IgD-negative memory B cell (primary cell): ENCODE measurements at regions not wholly inside any gene's neighbourhood (a gene's known extent, or its start where the extent isn't known, plus 50 kb on each side); places are given as distances from the start of the nearest gene placed in this dataset.
"Not testable (repeated sequence)": the region's sequence is repeated elsewhere in the genome, so short reads cannot be mapped to it uniquely, and the experiment has no call there.

ENCODE experiments used
- H3K27ac Mint-ChIP-seq, 3 donors: one replicate each; pipeline ENCODE4 v1.8.0; 2020 to 2022; ENCODE audit warnings: mild to moderate bottlenecking in 3 of 3, mixed read lengths in 3 of 3, moderate library complexity in 1 of 3
- H3K27me3 Mint-ChIP-seq: one replicate; pipeline ENCODE4 v1.8.0; 2021; ENCODE audit warnings: mixed read lengths
- H3K36me3 Mint-ChIP-seq: one replicate; pipeline ENCODE4 v1.8.0; 2020; ENCODE audit warnings: mild to moderate bottlenecking, mixed read lengths
- H3K4me1 Mint-ChIP-seq, 3 donors: one replicate each; pipeline ENCODE4 v1.8.0; 2020 to 2022; ENCODE audit warnings: mixed read lengths in 3 of 3, mild to moderate bottlenecking in 1 of 3
- H3K4me3 Mint-ChIP-seq, 4 donors: one replicate each; pipeline ENCODE4 v1.8.0; 2020 to 2022; ENCODE audit warnings: mild to moderate bottlenecking in 4 of 4, mixed read lengths in 4 of 4, moderate library complexity in 3 of 4
- H3K9me3 Mint-ChIP-seq, 3 donors: one replicate each; pipeline ENCODE4 v1.8.0; 2020 to 2021; ENCODE audit warnings: mixed read lengths in 3 of 3, mild to moderate bottlenecking in 1 of 3

DNA sequence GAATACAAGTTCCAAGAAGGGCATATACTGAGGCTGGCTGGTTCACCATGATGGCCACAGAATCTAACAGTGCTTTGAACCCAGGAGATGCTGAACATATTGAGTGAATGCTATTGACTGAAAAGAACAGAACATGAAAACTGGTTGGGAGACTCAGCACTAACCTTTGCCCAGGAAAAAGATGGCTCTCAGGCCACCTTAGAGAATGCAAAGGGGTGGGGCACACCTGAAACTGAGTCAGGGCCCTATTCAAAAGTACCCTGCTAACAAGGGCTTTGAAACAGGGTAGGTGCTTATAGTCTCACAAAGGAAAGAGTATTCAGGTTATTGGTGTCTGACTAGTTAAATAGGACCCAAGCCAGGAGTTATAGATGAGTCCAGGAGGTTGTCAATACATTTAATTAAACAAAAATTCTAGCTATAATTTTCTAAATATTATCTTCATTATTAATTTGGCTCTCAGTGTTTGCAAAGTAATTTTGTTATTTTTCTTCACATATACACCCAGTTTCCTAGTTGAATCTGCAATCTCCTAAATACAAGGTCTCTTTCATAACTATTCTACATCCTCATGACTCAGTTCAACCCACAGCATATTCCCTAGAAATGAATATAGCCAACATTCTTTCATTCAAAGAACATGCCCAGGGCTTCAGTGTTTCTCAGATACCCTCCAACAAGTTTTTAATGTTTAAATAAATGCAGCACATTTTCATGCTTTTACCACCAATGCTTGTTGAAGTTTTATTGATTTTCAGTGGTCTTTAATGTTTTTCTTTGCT lies 144.2 kb upstream of the RAPGEF2 start:
- H3K9me3 Mint-ChIP-seq, result peaks cover 3 to 7% (median 5%) of the 10 kb centered on the region in 3 donors
- H3K36me3 Mint-ChIP-seq, result no peaks in the 10 kb centered on the region
- no peak overlapping the region for H3K27ac Mint-ChIP-seq
- H3K4me1 Mint-ChIP-seq, result peaks cover 0 to 3% (median 0%) of the 10 kb centered on the region in 3 donors
- no peak overlapping the region for H3K4me3 Mint-ChIP-seq
- H3K27me3 Mint-ChIP-seq, result peaks cover 5% of the 10 kb centered on the region

DNA sequence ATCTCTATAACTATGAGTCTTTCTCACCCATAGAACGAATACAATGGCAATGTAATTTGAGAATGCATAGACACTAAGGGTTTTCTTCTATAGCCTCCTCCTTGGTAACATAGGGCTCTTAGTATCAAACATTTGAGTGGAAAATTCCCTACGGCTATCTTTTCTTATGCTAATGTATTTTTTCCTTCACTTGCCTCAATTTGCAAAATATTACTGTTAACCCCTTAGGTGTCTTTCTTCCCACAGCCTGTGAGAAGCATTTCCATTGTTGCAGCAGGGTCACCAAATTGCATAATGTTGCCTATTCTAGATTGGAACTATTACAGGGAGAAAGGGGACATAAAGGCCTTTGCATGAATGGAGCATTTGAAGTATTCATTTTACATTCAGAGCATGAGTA lies 140.5 kb upstream of the RAPGEF2 start:
- Mint-ChIP-seq H3K27me3 (peaks cover 7% of the 10 kb centered on the region), H3K36me3 (peaks cover 2% of the 10 kb centered on the region), H3K4me3 (no peak overlapping the region), H3K4me1 (no peaks in the 10 kb centered on the region), H3K9me3 (peaks cover 0 to 6% (median 0%) of the 10 kb centered on the region in 3 donors), H3K27ac (no peak overlapping the region)

DNA sequence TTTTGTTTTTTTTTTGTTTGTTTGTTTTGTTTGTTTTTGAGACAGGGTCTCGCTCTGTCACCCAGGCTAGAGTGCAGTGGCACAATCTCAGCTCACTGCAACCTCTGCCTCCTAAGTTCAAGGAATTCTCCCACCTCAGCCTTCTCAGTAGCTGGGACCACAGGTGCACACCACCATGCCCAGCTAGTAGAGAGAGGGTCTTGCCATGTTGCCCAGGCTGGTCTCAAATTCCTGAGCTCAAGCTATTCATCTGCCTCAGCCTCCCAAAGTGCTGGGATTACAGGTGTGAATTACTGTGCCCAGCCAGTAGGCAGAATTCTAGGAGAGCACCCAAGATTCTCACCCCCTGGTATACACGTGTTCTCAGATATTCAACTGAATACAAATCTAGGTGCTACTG lies 139.6 kb upstream of the RAPGEF2 start:
- H3K36me3 Mint-ChIP-seq, H3K27ac Mint-ChIP-seq, H3K4me3 Mint-ChIP-seq, H3K27me3 Mint-ChIP-seq, H3K9me3 Mint-ChIP-seq, H3K4me1 Mint-ChIP-seq: not testable (repeated sequence)

GRCh38 chr4:158964114-158964727 lies 138.7 kb upstream of the RAPGEF2 start:
- Mint-ChIP-seq H3K36me3 (peaks cover 2% of the 10 kb centered on the region), H3K4me3 (no peak overlapping the region), H3K27ac (no peak overlapping the region), H3K27me3 (peaks cover 7% of the 10 kb centered on the region), H3K9me3 (peaks cover 0 to 6% (median 0%) of the 10 kb centered on the region in 3 donors), H3K4me1 (no peaks in the 10 kb centered on the region)

GRCh38 chr4:158964728-158965124 lies 138.2 kb upstream of the RAPGEF2 start:
- Mint-ChIP-seq H3K9me3 (peaks cover 0 to 6% (median 1%) of the 10 kb centered on the region in 3 donors), H3K27me3 (peaks cover 7% of the 10 kb centered on the region), H3K4me1 (no peaks in the 10 kb centered on the region), H3K4me3 (no peak overlapping the region), H3K27ac (no peak overlapping the region), H3K36me3 (peaks cover 2% of the 10 kb centered on the region)

DNA sequence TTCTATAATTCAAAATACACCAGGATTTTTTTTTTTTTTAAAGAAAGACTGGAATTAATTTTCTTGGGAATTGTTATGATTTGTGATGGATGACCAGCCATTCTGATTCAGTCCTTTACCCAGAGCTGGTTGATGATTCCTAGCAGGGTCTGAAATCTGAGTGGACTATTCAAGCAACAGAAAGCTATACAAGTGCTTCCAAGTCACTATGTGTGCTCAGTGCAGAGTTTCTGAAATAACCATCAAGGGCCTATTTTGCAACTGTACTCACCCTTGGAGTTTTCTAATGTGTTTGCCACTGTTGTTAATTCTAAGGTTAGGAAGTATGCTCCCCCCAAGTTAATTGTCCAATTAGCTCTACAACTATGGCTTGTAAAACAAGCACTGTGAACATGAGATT lies 137.7 kb upstream of the RAPGEF2 start:
- peaks cover 2% of the 10 kb centered on the region for H3K36me3 Mint-ChIP-seq
- H3K27me3 Mint-ChIP-seq, result peaks cover 7% of the 10 kb centered on the region
- peaks cover 0 to 6% (median 1%) of the 10 kb centered on the region in 3 donors for H3K9me3 Mint-ChIP-seq
- no peak overlapping the region for H3K4me3 Mint-ChIP-seq
- H3K4me1 Mint-ChIP-seq, result no peaks in the 10 kb centered on the region
- H3K27ac Mint-ChIP-seq, result no peak overlapping the region

DNA sequence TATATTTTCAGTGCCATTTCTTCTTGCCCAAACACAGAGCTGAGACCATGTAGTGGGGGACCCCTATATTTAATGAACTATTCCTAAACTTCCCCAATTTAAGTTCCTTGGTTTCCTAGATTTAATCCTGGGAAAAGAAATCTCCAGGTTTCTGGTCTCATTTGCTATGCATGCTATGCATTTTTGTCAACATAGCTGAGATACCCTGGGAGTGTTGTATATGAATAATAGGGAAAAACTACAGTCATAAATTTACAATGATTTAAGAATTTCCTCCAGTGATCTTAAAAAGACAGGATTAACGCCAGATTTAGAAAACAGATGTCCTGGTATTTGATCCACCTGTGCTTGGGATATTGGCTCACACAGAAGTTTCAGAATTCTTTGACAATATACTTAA lies 136.8 kb upstream of the RAPGEF2 start:
- Mint-ChIP-seq H3K4me3 (no peak overlapping the region), H3K4me1 (no peaks in the 10 kb centered on the region), H3K9me3 (peaks cover 0 to 6% (median 1%) of the 10 kb centered on the region in 3 donors), H3K27ac (no peak overlapping the region), H3K27me3 (peaks cover 7% of the 10 kb centered on the region), H3K36me3 (peaks cover 2% of the 10 kb centered on the region)

DNA sequence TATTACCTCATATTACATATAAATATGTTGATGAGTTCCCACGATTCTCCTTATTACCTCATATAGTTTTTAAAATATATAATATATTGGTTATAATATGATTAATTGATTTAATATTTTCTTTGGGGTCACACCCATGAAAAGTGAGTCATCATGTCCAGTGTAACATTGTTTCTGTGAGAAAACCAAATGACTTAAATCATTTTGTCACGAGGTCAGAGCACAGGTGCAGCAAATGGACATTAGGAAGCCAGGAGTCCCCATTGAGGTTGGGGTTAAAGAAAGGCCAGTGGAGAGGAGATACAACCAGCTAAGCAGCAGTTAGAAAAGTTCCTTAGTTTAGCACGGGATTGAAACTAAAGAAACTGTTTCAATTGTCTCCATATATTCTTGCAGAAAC lies 133.9 kb upstream of the RAPGEF2 start:
- H3K27me3 Mint-ChIP-seq, result peaks cover 2% of the 10 kb centered on the region
- no peak overlapping the region for H3K27ac Mint-ChIP-seq
- H3K36me3 Mint-ChIP-seq, result peaks cover 2% of the 10 kb centered on the region
- no peaks in the 10 kb centered on the region for H3K4me1 Mint-ChIP-seq
- H3K9me3 Mint-ChIP-seq, result peaks cover 0 to 6% (median 1%) of the 10 kb centered on the region in 3 donors
- no peak overlapping the region for H3K4me3 Mint-ChIP-seq

- Mint-ChIP-seq H3K27me3 (no peaks in the 10 kb centered on the region), H3K36me3 (peaks cover 1% of the 10 kb centered on the region), H3K4me1 (no peaks in the 10 kb centered on the region), H3K9me3 (peaks cover 0 to 1% (median 0%) of the 10 kb centered on the region in 3 donors), H3K4me3 (no peak overlapping the region), H3K27ac (no peak overlapping the region)
Measured at GRCh38 chr4:158970812-158971211, 132.1 kb upstream of the RAPGEF2 start.

GRCh38 chr4:158974438-158974837 lies 128.4 kb upstream of the RAPGEF2 start:
- not testable (repeated sequence) for H3K27ac Mint-ChIP-seq, H3K4me3 Mint-ChIP-seq, H3K4me1 Mint-ChIP-seq, H3K36me3 Mint-ChIP-seq, H3K9me3 Mint-ChIP-seq, H3K27me3 Mint-ChIP-seq

DNA sequence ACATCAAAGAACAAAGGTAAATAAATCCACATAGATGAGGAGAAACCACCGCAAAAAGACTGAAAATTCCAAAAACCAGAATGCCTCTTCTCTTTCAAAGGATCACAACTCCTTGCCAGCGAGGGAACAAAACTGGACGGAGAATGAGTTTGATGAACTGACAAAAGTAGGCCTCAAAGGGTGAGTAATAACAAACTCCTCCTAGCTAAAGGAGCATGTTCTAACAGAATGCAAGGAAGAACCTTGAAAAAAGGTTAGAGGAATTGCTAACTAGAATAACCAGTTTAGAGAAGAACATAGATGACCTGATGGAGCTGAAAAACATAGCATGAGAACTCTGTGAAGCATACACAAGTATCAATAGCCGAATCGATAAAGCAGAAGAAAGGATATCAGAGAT lies 122.2 kb upstream of the RAPGEF2 start:
- H3K4me1 Mint-ChIP-seq, H3K36me3 Mint-ChIP-seq, H3K4me3 Mint-ChIP-seq: not testable (repeated sequence)
- Mint-ChIP-seq H3K9me3 (peaks cover 0 to 10% (median 5%) of the 10 kb centered on the region in 3 donors), H3K27me3 (peaks cover 16% of the 10 kb centered on the region), H3K27ac (peak overlapping the region in 1 of 3 donors; percentile 59)

GRCh38 chr4:158991534-158992155 lies 111.2 kb upstream of the RAPGEF2 start:
- H3K27ac Mint-ChIP-seq, result no peak overlapping the region
- H3K4me1 Mint-ChIP-seq, result peaks cover 0 to 2% (median 1%) of the 10 kb centered on the region in 3 donors
- H3K36me3 Mint-ChIP-seq, result no peaks in the 10 kb centered on the region
- no peak overlapping the region for H3K4me3 Mint-ChIP-seq
- H3K9me3 Mint-ChIP-seq, result peaks cover 0 to 5% (median 2%) of the 10 kb centered on the region in 3 donors
- peaks cover 7% of the 10 kb centered on the region for H3K27me3 Mint-ChIP-seq

- H3K4me1 Mint-ChIP-seq, result peaks cover 0 to 2% (median 1%) of the 10 kb centered on the region in 3 donors
- H3K9me3 Mint-ChIP-seq, result peaks cover 0 to 5% (median 2%) of the 10 kb centered on the region in 3 donors
- no peaks in the 10 kb centered on the region for H3K36me3 Mint-ChIP-seq
- H3K27ac Mint-ChIP-seq, result no peak overlapping the region
- peaks cover 7% of the 10 kb centered on the region for H3K27me3 Mint-ChIP-seq
- no peak overlapping the region for H3K4me3 Mint-ChIP-seq
Measured at GRCh38 chr4:158993891-158994290, 109.0 kb upstream of the RAPGEF2 start.

GRCh38 chr4:158995040-158995439 lies 107.8 kb upstream of the RAPGEF2 start:
- H3K27ac Mint-ChIP-seq, result no peak overlapping the region
- H3K27me3 Mint-ChIP-seq, result peaks cover 7% of the 10 kb centered on the region
- no peaks in the 10 kb centered on the region for H3K36me3 Mint-ChIP-seq
- peaks cover 0 to 2% (median 0%) of the 10 kb centered on the region in 3 donors for H3K9me3 Mint-ChIP-seq
- no peak overlapping the region for H3K4me3 Mint-ChIP-seq
- peaks cover 0 to 2% (median 1%) of the 10 kb centered on the region in 3 donors for H3K4me1 Mint-ChIP-seq

- no peaks in the 10 kb centered on the region for H3K36me3 Mint-ChIP-seq
- no peak overlapping the region for H3K27ac Mint-ChIP-seq
- no peak overlapping the region for H3K4me3 Mint-ChIP-seq
- peaks cover 0 to under 1% (median 0%) of the 10 kb centered on the region in 3 donors for H3K9me3 Mint-ChIP-seq
- peaks cover 0 to 2% (median 1%) of the 10 kb centered on the region in 3 donors for H3K4me1 Mint-ChIP-seq
- peaks cover 9% of the 10 kb centered on the region for H3K27me3 Mint-ChIP-seq
Measured at GRCh38 chr4:158995965-158996364, 106.9 kb upstream of the RAPGEF2 start.
